Tibial artery (tissue), 4 donors: ENCODE measurements at regions not wholly inside any gene's neighbourhood (a gene's known extent, or its start where the extent isn't known, plus 50 kb on each side); places are given as distances from the start of the nearest gene placed in this dataset.

ENCODE experiments used
- DNase-seq, 2 donors: peaks; one replicate each; pipeline ENCODE4 v3.0.0-alpha.2; 2019
- H3K27ac ChIP-seq, 2 donors: fragments of 200-600 bp; sonication (generic) in 1 of 2; 1 replicate in 1 of 2; 2 replicates in 1 of 2; pipeline ENCODE4 v1.5.1; 2018 to 2019; ENCODE audit warnings: mild to moderate bottlenecking in 1 of 2
- H3K27me3 ChIP-seq, 2 donors: fragments of 200-600 bp; sonication (generic) in 1 of 2; one replicate each; pipeline versions ENCODE4 v1.5.1 to v1.6.0; 2016 to 2019
- H3K36me3 ChIP-seq, 3 donors: fragments of 200-600 bp; sonication (generic) in 2 of 3; one replicate each; pipeline ENCODE4 v1.5.1; 2016 to 2019; ENCODE audit warnings: mild to moderate bottlenecking in 2 of 3
- H3K4me1 ChIP-seq, 4 donors: fragments of 200-600 bp; sonication (generic) in 2 of 4; 1 replicate in 3 of 4; 2 replicates in 1 of 4; pipeline ENCODE4 v1.5.1; 2016 to 2019
- H3K4me3 ChIP-seq, 2 donors: fragments of 200-600 bp; sonication (generic) in 1 of 2; 1 replicate in 1 of 2; 2 replicates in 1 of 2; pipeline ENCODE4 v1.5.1; 2018 to 2019; ENCODE audit warnings: mild to moderate bottlenecking in 2 of 2
- H3K9me3 ChIP-seq, 3 donors: fragments of 200-600 bp; sonication (generic) in 1 of 3; one replicate each; pipeline ENCODE4 v1.5.1; 2016 to 2019
- intact Hi-C: fragments of 100-400 bp; cut with DNase I; formaldehyde crosslinking; loops from one replicate; pipeline ENCODE4 v1.15.0; 2023; ENCODE audit warnings: low total_unique reads
- TF ChIP-seq, protein P1 (sequence below), 2 experiments: fragments of 200-600 bp in 1 of 2; fragments of 450-650 bp in 1 of 2; IDR thresholded peaks; one replicate each; pipeline ENCODE4 v1.5.1; 2017 to 2019; ENCODE audit warnings: antibody characterized with exemption in 2 of 2, mild to moderate bottlenecking in 1 of 2, moderate library complexity in 1 of 2

DNA sequence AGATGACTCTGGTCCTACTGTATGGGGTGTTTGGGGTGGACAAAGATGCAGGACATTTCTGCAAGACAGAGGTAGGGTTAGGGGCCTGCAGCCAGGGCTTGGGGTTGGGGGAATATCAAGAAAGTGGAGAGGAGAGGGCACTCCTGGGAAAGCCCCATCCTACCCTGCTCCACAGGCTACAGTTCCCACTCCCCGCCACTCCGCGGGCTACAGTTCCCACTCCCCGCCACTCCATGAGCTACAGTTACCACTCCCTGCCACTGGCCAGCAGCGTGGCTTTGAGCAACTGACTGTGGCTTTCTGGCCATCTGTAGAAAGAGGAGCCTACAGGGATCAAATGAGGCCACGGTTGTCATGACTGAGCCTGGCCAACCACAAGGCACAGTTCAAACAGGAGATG lies 93.8 kb upstream of the GRIK3 start:
- H3K27ac ChIP-seq: no peak overlapping the region
- TF ChIP-seq, protein P1, sequence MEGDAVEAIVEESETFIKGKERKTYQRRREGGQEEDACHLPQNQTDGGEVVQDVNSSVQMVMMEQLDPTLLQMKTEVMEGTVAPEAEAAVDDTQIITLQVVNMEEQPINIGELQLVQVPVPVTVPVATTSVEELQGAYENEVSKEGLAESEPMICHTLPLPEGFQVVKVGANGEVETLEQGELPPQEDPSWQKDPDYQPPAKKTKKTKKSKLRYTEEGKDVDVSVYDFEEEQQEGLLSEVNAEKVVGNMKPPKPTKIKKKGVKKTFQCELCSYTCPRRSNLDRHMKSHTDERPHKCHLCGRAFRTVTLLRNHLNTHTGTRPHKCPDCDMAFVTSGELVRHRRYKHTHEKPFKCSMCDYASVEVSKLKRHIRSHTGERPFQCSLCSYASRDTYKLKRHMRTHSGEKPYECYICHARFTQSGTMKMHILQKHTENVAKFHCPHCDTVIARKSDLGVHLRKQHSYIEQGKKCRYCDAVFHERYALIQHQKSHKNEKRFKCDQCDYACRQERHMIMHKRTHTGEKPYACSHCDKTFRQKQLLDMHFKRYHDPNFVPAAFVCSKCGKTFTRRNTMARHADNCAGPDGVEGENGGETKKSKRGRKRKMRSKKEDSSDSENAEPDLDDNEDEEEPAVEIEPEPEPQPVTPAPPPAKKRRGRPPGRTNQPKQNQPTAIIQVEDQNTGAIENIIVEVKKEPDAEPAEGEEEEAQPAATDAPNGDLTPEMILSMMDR (IDR thresholded peaks at IDR 0.05): no peak
- intact Hi-C loops: no loop called here

DNA sequence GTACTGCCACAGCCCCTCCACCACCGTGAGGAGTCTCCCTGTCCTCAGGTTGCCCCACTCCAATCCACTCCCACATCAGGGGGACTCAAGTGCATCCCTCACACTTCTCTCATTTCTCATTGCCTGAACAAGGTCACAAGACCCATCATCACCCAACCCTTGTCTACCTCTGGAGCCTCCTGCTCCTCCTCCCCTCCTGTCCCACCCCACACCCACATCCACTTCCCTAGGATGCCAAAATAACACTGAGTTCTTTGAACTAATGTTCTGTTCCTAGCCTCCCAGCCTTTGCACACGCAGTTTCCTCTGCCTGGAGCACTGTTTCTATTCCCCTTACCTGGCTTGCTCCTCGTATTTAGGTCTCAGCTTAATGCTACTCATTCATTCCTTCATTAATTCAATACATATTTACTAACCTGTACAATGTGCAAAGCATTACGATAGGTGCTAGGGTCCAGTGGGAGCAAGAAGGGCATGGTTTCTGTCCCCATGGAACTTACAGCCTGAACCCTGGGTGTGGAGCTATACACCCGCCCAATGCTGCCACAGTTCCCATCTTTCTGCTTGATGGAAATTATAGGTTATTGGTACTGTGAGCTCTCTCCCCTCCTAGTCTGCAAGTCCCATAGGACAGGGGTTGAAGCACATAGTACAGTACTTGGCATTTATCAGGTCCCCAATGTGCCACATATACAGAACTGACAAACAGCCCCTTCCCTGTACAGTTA lies 96.1 kb upstream of the GRIK3 start:
- Histone ChIP-seq H3K4me1 (no peaks in the 10 kb centered on the region), H3K36me3 (no peaks in the 10 kb centered on the region), H3K27me3 (peaks cover 0 to 37% of the 10 kb centered on the region in 2 donors), H3K27ac (no peak overlapping the region), H3K9me3 (no peaks in the 10 kb centered on the region), H3K4me3 (no peak overlapping the region)
- TF ChIP-seq, protein P1 (IDR thresholded peaks at IDR 0.05): no peak
- no peak for DNase-seq
- intact Hi-C loops: no loop called here

More for the DNA sequence above, 93.8 kb upstream of the GRIK3 start:
- Histone ChIP-seq H3K36me3 (no peaks in the 10 kb centered on the region), H3K27me3 (peaks cover 0 to 22% of the 10 kb centered on the region in 2 donors), H3K4me3 (no peak overlapping the region), H3K4me1 (no peaks in the 10 kb centered on the region), H3K9me3 (peaks cover 0 to 4% (median under 1%) of the 10 kb centered on the region in 3 donors)
- DNase-seq: no peak

DNA sequence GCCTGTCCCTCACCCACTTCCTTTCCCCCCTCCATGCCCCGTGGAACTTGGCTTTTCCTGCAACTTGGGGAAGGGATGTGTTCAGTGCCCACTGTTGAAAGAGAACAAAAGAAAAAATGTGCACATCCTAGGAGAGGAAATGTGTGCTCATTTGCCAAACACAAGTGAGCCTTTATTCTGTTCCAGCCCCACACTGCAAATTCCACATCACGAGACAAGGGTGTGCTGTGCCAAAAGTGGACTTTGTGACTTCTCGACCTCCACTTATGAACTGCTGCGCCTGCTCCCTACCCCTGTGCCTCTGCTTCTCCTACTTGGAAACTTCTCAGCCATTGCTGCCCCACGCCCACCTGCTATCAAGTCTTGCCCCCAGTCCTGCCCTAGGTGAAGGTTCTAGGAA lies 97.0 kb upstream of the GRIK3 start:
- TF ChIP-seq, protein P1 (IDR thresholded peaks at IDR 0.05): no peak
- Histone ChIP-seq H3K9me3 (no peaks in the 10 kb centered on the region), H3K4me3 (no peak overlapping the region), H3K27ac (no peak overlapping the region), H3K36me3 (no peaks in the 10 kb centered on the region), H3K27me3 (peaks cover 0 to 37% of the 10 kb centered on the region in 2 donors), H3K4me1 (no peaks in the 10 kb centered on the region)
- intact Hi-C loops: no loop called here
- no peak for DNase-seq

DNA sequence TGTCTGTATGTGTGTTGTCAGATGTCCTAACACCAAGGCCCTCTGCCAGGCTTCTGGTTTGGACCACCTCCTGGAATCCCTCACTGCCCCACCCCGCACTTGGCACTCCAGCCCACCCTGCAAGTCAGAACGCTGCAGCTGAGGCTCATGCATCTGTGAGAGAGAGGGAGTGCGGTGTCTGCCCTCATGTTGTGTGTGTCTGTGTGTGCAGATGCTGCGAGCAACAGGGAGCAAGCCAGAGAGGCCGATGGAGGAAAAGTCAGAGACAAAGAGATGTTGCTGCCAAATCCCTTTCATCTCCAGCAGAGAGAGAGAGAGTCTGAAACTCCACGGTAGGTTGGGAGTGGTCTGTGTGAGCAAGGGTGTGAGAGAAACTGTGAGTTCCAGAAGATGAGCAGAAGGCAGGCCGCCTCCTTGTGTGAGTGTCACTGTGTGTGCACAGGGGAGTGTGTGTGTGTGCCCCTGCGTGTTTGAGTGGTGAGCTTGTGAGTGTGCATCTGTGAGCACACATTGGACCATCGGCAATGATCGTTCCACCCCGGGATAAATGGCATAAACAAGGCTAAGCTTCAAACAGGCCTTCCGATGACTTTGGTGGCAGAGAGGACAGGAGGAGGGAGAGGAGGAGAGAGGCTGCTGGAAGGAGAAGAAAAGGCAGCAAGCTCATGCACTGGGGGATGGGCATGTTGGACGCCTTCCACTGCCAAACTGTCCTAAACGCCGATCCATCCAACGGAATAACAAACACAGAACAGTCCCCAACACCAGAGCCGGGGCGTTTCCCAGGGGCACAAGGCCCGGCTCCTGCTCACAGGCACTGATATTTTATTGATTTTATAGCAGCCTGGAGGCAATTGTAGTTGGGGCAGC lies 99.2 kb upstream of the GRIK3 start:
- Histone ChIP-seq H3K27me3 (peaks cover 0 to 35% of the 10 kb centered on the region in 2 donors), H3K4me1 (no peaks in the 10 kb centered on the region), H3K9me3 (no peaks in the 10 kb centered on the region), H3K4me3 (no peak overlapping the region), H3K27ac (no peak overlapping the region), H3K36me3 (no peaks in the 10 kb centered on the region)
- intact Hi-C loops: no loop called here
- DNase-seq: no peak
- TF ChIP-seq, protein P1 (IDR thresholded peaks at IDR 0.05): no peak

DNA sequence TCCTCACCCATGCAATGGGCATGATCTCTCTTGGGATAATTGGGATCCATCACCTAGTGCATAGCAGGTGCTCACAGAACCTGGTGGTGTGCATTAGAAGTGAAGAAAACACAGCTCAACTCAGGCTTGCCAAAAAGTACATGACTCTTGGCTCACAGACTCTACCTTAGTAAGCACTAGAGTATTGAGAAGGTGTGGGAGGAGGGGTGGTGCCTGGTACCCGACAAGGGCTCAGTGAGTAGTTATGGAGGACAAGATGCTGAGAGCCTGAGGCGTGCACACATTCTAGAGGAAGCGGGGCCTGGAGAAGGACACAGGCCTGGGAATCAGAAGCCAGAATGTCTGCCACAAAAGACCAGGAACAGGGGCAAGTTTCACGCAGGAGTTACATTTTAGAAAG lies 100.3 kb upstream of the GRIK3 start:
- no peaks in the 10 kb centered on the region for H3K4me1 ChIP-seq
- peaks cover 0 to 35% of the 10 kb centered on the region in 2 donors for H3K27me3 ChIP-seq
- no peak overlapping the region for H3K4me3 ChIP-seq
- no peak overlapping the region for H3K27ac ChIP-seq
- no peaks in the 10 kb centered on the region for H3K36me3 ChIP-seq
- DNase-seq: no peak
- H3K9me3 ChIP-seq: no peaks in the 10 kb centered on the region
- TF ChIP-seq, protein P1 (IDR thresholded peaks at IDR 0.05): no peak
- intact Hi-C loops: no loop called here
